GM13976 (cell line): ENCODE measurements at regions not wholly inside any gene's neighbourhood (a gene's known extent, or its start where the extent isn't known, plus 50 kb on each side); places are given as distances from the start of the nearest gene placed in this dataset.

Experiments used
- DNase-seq: peaks from one replicate; pipeline ENCODE4 v3.0.0; 2012; ENCODE audit warnings: low spot score
- in situ Hi-C: fragments of 300-500 bp; cut with MboI; formaldehyde crosslinking; loops from one replicate; pipeline ENCODE4 v1.12.0; 2022; ENCODE audit warnings: low sequenced_read_pairs, mixed read lengths, inconsistent platforms; ENCODE audit not compliant: unreplicated experiment
- TF ChIP-seq, protein P1 (sequence below): IDR thresholded peaks from 2 replicates; pipeline ENCODE4 v1.5.1; 2012; ENCODE audit warnings: borderline replicate concordance, mild to moderate bottlenecking; ENCODE audit not compliant: insufficient read depth; ENCODE audit errors: extremely low read depth, missing control alignments, control extremely low read depth

DNA sequence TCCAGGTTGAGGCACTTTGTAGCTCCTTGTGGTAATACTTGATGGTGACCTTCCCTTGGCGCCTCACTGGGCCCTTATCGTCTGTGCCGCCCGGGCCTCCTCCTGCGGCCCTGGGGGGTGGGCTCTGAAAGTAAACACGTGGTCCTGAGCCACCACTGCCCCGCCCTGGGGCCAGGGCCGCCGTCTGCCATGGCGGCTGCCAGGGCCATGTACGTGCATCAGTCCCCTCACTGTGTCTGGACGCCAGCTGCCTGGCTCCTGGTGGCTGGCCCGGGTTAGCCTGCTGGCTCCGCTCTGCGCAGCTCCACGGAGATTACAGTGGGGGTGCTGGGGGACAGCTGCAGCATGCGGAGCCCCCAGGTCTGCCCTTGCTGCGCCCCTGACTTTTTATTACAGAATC is 81.8 kb upstream of the CENPW start:
- in situ Hi-C loops = no loop called here
- no peak for DNase-seq
- TF ChIP-seq, protein P1, sequence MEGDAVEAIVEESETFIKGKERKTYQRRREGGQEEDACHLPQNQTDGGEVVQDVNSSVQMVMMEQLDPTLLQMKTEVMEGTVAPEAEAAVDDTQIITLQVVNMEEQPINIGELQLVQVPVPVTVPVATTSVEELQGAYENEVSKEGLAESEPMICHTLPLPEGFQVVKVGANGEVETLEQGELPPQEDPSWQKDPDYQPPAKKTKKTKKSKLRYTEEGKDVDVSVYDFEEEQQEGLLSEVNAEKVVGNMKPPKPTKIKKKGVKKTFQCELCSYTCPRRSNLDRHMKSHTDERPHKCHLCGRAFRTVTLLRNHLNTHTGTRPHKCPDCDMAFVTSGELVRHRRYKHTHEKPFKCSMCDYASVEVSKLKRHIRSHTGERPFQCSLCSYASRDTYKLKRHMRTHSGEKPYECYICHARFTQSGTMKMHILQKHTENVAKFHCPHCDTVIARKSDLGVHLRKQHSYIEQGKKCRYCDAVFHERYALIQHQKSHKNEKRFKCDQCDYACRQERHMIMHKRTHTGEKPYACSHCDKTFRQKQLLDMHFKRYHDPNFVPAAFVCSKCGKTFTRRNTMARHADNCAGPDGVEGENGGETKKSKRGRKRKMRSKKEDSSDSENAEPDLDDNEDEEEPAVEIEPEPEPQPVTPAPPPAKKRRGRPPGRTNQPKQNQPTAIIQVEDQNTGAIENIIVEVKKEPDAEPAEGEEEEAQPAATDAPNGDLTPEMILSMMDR = no peak

DNA sequence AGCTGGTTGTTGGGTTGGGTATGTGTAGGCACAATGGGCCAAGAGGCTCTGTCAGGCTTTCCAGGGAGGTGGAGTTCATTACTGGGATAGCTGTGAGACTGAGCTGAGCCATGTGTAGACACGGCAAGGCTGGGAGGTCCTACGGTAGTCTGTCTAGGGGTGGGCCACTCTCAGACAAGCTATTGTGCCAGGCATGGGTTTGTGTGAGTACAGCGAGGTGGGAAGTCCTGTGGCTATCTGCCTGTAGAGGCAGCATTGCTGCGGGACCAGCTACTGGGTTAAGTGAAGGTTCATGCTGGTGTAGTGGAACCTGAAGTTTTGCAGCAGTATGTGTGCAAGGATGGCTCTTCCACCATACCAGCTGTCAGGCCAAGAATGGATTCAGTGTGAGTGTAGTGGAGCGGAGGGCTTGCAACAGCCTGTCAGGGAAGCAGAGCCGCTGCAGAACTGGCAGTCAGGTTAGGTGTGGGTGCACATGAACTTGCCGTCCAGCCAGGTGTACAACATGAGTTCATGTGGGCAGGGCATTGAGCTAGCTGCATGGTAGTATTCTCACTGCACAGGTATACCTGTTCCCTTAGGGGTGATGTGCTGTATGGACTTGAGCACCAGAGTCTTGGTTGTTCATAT is 78.0 kb upstream of the CENPW start:
- TF ChIP-seq, protein P1 = no peak
- in situ Hi-C loops = no loop called here
- DNase-seq = no peak

DNA sequence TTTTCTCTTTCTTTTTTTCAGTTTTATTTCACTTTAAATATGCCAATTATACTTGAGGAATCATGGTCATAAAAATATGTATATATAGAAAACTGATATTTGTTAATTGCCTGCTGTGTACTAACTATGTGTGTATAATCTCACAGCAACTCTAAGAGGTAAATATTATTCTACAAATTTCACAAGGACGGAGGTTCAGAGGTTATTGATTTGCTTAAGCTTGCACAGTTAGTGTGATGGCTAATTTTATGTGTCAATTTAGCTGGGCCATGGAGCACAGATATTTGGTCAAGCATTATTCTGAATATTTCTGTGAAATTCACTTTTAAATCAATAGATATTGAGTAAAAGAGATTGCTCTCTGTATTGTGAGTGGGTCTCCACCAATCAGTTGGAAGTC is 75.7 kb upstream of the CENPW start:
- TF ChIP-seq, protein P1 = no peak
- in situ Hi-C loops = no loop called here

DNA sequence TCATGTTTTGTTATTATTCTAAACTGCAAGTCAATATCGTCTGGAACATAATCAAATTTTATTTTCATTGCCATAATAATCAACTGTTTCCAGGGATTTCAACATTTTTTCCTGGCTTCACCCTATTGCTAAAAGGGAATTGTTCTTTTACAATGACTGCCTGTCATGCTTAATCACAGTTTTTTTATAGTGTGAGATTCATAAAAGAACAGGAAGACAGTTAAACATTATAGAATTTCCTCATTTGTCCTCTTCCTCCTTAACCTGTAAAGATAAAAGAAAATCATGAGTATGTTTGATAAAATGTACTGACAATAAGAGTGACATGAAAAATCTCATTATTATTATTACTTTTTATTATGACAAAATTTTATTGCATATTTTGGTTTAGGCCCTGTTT is 73.3 kb upstream of the CENPW start:
- DNase-seq = no peak
- in situ Hi-C loops = no loop called here
- TF ChIP-seq, protein P1 = no peak

More for the DNA sequence above, 75.7 kb upstream of the CENPW start:
- DNase-seq = no peak

DNA sequence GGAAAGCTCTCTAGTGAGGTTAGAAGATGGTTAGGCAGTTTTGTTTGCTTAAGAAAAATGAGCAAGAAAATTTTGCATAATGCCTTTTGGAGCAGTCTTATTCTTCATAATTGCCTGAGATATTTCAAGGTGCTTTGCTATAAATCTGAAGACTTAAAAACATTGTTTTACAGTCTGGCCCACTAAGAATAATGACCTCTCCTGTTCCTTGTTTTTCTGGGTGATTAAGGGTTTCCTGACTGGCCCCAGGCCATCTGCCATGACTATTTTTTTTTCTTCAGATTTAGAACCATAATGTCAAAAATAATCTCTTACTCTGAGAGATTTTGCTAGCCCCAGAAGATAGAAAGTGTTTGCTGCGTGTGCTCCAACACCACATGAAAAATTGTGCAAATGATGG is 72.3 kb upstream of the CENPW start:
- DNase-seq = no peak
- in situ Hi-C loops = no loop called here
- TF ChIP-seq, protein P1 = no peak

DNA sequence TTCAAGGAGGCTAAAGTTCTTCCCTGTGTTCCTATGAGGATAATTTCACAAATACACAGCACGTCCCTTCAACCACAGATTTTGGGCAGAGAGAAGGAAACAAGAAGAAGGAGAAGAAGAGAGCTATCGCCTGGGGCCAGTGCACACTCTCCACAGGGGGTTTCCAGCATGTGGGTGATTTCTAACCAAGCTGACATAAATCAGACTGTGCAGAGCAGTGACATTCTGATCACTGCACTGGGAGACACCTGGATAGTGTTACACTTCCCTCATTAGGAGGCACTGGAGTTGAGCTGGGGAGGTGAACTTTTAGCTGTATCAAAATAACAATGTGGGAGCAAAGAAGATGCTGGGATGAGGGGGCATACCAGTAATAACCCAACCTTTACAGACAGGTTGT is 71.8 kb upstream of the CENPW start:
- TF ChIP-seq, protein P1 = no peak
- DNase-seq = peak; percentile 63
- in situ Hi-C loops = no loop called here
